Activated CD4-positive, alpha-beta memory T cell treated with anti-CD3 and anti-CD28 coated beads for 36 hours (primary cell): ENCODE measurements at regions not wholly inside any gene's neighbourhood (a gene's known extent, or its start where the extent isn't known, plus 50 kb on each side); places are given as distances from the start of the nearest gene placed in this dataset.

Experiments used
- CTCF ChIA-PET: fragments of 350-600 bp; sonication (Branson Sonifier 250); formaldehyde crosslinking; loops from one replicate; lab custom pipeline; 2021; ENCODE audit warnings: antibody characterized with exemption, inconsistent platforms; lab: Charles Lee
- POLR2A ChIA-PET: fragments of 350-600 bp; sonication (Branson Sonifier 250); formaldehyde crosslinking; loops from one replicate; lab custom pipeline; 2021; ENCODE audit warnings: antibody characterized with exemption; lab: Charles Lee
- DNase-seq: peaks from one replicate; pipeline ENCODE4 v3.0.0-alpha.2; 2020
- H3K27ac Mint-ChIP-seq: one replicate; pipeline ENCODE4 v1.8.0; 2021; ENCODE audit warnings: mixed read lengths
- H3K27me3 Mint-ChIP-seq: one replicate; pipeline ENCODE4 v1.8.0; 2021; ENCODE audit warnings: mixed read lengths
- H3K36me3 Mint-ChIP-seq: one replicate; pipeline ENCODE4 v1.8.0; 2021; ENCODE audit warnings: mixed read lengths
- H3K4me1 Mint-ChIP-seq: one replicate; pipeline ENCODE4 v1.8.0; 2021; ENCODE audit warnings: low read depth, mixed read lengths
- H3K4me3 Mint-ChIP-seq: one replicate; pipeline ENCODE4 v1.8.0; 2021; ENCODE audit warnings: mild to moderate bottlenecking, mixed read lengths
- H3K9me3 Mint-ChIP-seq: one replicate; pipeline ENCODE4 v1.8.0; 2021; ENCODE audit warnings: mixed read lengths
- intact Hi-C: fragments of 100-400 bp; cut with micrococcal nuclease; formaldehyde crosslinking; loops from one replicate; pipeline ENCODE4 v1.15.1; 2023

- no peak overlapping the region for H3K4me3 Mint-ChIP-seq
- intact Hi-C loops = no loop called here
- POLR2A ChIA-PET = no interaction called here
- CTCF ChIA-PET = no interaction called here
- no peaks in the 10 kb centered on the region for H3K27me3 Mint-ChIP-seq
- H3K36me3 Mint-ChIP-seq = no peaks in the 10 kb centered on the region
- no peak overlapping the region for H3K27ac Mint-ChIP-seq
- H3K4me1 Mint-ChIP-seq = peaks cover 6% of the 10 kb centered on the region
- DNase-seq = no peak
- H3K9me3 Mint-ChIP-seq = no peaks in the 10 kb centered on the region
These were observed 349.1 kb upstream of the FMN2 start for GRCh38 chr1:239742416-239743109.

DNA sequence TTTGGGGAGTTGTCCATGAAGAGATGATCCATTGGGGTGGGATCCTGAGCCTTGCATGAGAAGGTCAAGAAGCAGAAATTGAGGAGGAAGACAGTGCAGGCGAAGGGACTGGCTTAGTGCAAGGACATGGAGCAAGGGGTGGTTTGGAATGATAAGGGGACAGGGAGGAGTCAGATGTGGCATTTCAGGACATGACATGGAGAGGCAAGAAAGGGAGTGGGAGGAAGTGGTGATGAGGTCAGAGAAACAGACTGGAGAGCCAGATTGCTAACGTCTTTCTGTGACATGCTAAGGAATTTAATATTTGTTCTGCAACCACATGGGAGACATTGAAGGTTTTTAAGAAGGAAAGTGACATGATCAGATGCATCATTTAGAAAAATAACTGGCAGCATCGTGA is 346.8 kb upstream of the FMN2 start:
- H3K36me3 Mint-ChIP-seq = no peaks in the 10 kb centered on the region
- no peak overlapping the region for H3K4me3 Mint-ChIP-seq
- no peaks in the 10 kb centered on the region for H3K27me3 Mint-ChIP-seq
- ChIA-PET CTCF (no interaction called here), POLR2A (no interaction called here)
- intact Hi-C loops = no loop called here
- no peak for DNase-seq
- H3K4me1 Mint-ChIP-seq = peaks cover 3% of the 10 kb centered on the region
- no peak overlapping the region for H3K27ac Mint-ChIP-seq
- H3K9me3 Mint-ChIP-seq = no peaks in the 10 kb centered on the region

- intact Hi-C loops = no loop called here
- H3K27me3 Mint-ChIP-seq = no peaks in the 10 kb centered on the region
- POLR2A ChIA-PET = no interaction called here
- no peaks in the 10 kb centered on the region for H3K4me1 Mint-ChIP-seq
- no peaks in the 10 kb centered on the region for H3K36me3 Mint-ChIP-seq
- CTCF ChIA-PET = interaction anchor here (0.7 kb wide), 1 partner anchor 100 kb away, joined by 4 read pairs; no protein-coding TSS in a partner anchor
- H3K9me3 Mint-ChIP-seq = no peaks in the 10 kb centered on the region
- DNase-seq = no peak
- H3K27ac Mint-ChIP-seq = no peak overlapping the region
- H3K4me3 Mint-ChIP-seq = no peak overlapping the region
These were observed 336.4 kb upstream of the FMN2 start for GRCh38 chr1:239755107-239755912.

DNA sequence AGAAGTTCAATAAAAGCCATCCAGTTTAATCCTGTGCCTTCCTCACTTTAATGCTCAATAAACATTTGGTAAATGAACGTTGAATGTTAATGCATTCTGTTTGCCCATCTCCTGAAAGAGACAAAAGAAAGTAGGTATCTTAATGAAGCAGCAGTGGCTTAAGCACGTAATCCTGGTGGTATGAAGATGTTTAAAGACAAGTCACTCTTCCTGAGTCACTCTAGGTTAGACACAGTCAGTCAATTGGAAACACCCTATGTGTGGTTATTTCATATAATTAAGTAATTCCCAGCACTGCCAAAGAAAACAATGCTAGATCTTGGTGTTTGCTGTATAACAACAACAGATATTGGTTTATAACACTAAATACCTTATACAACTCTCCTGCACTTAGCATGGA is 334.0 kb upstream of the FMN2 start:
- H3K9me3 Mint-ChIP-seq = no peaks in the 10 kb centered on the region
- H3K36me3 Mint-ChIP-seq = no peaks in the 10 kb centered on the region
- POLR2A ChIA-PET = no interaction called here
- no peak overlapping the region for H3K27ac Mint-ChIP-seq
- H3K4me3 Mint-ChIP-seq = no peak overlapping the region
- CTCF ChIA-PET = no interaction called here
- no peaks in the 10 kb centered on the region for H3K4me1 Mint-ChIP-seq
- intact Hi-C loops = no loop called here
- no peak for DNase-seq
- H3K27me3 Mint-ChIP-seq = no peaks in the 10 kb centered on the region

DNA sequence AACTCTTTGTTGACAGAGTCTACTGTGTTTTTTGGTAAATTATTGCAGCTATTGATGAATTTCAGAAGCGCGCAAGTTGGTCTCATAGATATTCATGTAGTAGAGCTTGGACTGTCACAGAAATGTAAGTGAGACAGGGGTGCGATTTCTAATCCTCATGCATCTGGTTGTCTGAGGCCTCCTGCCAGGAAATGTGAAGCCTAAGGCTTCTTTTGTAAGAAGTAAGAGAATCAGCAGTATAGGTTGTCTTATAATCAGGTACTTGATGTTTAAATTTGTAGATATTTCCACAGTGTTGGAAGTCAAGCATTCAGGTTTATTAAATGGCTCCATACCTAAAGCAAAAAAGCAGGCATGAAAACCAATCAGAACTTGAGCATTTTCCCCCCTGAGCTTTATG is 332.9 kb upstream of the FMN2 start:
- no peaks in the 10 kb centered on the region for H3K36me3 Mint-ChIP-seq
- H3K27ac Mint-ChIP-seq = no peak overlapping the region
- no peaks in the 10 kb centered on the region for H3K4me1 Mint-ChIP-seq
- no peaks in the 10 kb centered on the region for H3K9me3 Mint-ChIP-seq
- no peaks in the 10 kb centered on the region for H3K27me3 Mint-ChIP-seq
- intact Hi-C loops = no loop called here
- no peak overlapping the region for H3K4me3 Mint-ChIP-seq
- POLR2A ChIA-PET = no interaction called here
- CTCF ChIA-PET = no interaction called here
- DNase-seq = no peak

GRCh38 chr1:239761509-239761908 is 330.2 kb upstream of the FMN2 start:
- Mint-ChIP-seq H3K36me3 (no peaks in the 10 kb centered on the region), H3K4me3 (no peak overlapping the region), H3K27ac (no peak overlapping the region), H3K9me3 (no peaks in the 10 kb centered on the region), H3K4me1 (no peaks in the 10 kb centered on the region), H3K27me3 (no peaks in the 10 kb centered on the region)
- intact Hi-C loops = no loop called here
- DNase-seq = no peak
- ChIA-PET POLR2A (no interaction called here), CTCF (no interaction called here)

- DNase-seq = no peak
- Mint-ChIP-seq H3K27ac (no peak overlapping the region), H3K9me3 (no peaks in the 10 kb centered on the region), H3K4me3 (no peak overlapping the region), H3K36me3 (no peaks in the 10 kb centered on the region), H3K4me1 (no peaks in the 10 kb centered on the region), H3K27me3 (no peaks in the 10 kb centered on the region)
- POLR2A ChIA-PET = no interaction called here
- intact Hi-C loops = no loop called here
- CTCF ChIA-PET = no interaction called here
These were observed 327.8 kb upstream of the FMN2 start for GRCh38 chr1:239763850-239764249.

- H3K27ac Mint-ChIP-seq = no peak overlapping the region
- H3K27me3 Mint-ChIP-seq = no peaks in the 10 kb centered on the region
- H3K4me3 Mint-ChIP-seq = no peak overlapping the region
- ChIA-PET POLR2A (no interaction called here), CTCF (no interaction called here)
- no peak for DNase-seq
- H3K36me3 Mint-ChIP-seq = no peaks in the 10 kb centered on the region
- H3K9me3 Mint-ChIP-seq = no peaks in the 10 kb centered on the region
- intact Hi-C loops = no loop called here
- no peaks in the 10 kb centered on the region for H3K4me1 Mint-ChIP-seq
These were observed 327.1 kb upstream of the FMN2 start for GRCh38 chr1:239764546-239764945.

GRCh38 chr1:239765163-239765562 is 326.5 kb upstream of the FMN2 start:
- intact Hi-C loops = no loop called here
- Mint-ChIP-seq H3K36me3 (no peaks in the 10 kb centered on the region), H3K9me3 (no peaks in the 10 kb centered on the region), H3K27ac (no peak overlapping the region), H3K27me3 (no peaks in the 10 kb centered on the region), H3K4me3 (no peak overlapping the region), H3K4me1 (no peaks in the 10 kb centered on the region)
- ChIA-PET POLR2A (no interaction called here), CTCF (no interaction called here)
- no peak for DNase-seq

DNA sequence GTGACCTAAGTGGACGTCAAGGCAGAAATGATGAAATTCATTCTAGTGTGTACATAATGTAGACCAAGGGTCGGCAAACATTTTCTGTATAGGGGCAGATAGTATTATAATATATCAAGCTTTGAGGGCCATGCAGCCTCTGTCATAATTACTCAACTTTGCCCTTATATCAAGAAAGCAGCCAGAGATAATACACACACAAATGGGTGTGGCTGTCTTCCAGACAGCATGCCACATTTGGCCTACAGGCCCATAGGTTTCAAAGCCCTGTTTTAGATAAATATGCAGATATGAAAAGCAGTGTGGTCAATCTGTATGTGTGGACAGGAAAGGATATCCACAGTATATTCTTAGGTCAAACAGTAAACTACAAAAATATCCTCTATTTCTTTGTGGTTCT is 320.1 kb upstream of the FMN2 start:
- DNase-seq = no peak
- Mint-ChIP-seq H3K4me3 (no peak overlapping the region), H3K4me1 (peaks cover 2% of the 10 kb centered on the region), H3K9me3 (no peaks in the 10 kb centered on the region), H3K36me3 (no peaks in the 10 kb centered on the region), H3K27me3 (no peaks in the 10 kb centered on the region), H3K27ac (no peak overlapping the region)
- CTCF ChIA-PET = no interaction called here
- intact Hi-C loops = no loop called here
- POLR2A ChIA-PET = no interaction called here

GRCh38 chr1:239772446-239772845 is 319.2 kb upstream of the FMN2 start:
- intact Hi-C loops = no loop called here
- no peak overlapping the region for H3K4me3 Mint-ChIP-seq
- no peaks in the 10 kb centered on the region for H3K36me3 Mint-ChIP-seq
- no peak for DNase-seq
- H3K9me3 Mint-ChIP-seq = no peaks in the 10 kb centered on the region
- no peaks in the 10 kb centered on the region for H3K27me3 Mint-ChIP-seq
- peaks cover 2% of the 10 kb centered on the region for H3K4me1 Mint-ChIP-seq
- H3K27ac Mint-ChIP-seq = no peak overlapping the region
- ChIA-PET CTCF (no interaction called here), POLR2A (no interaction called here)

GRCh38 chr1:239775466-239775865 is 316.2 kb upstream of the FMN2 start:
- H3K27me3 Mint-ChIP-seq = no peaks in the 10 kb centered on the region

More at GRCh38 chr1:239775466-239775865, 316.2 kb upstream of the FMN2 start:
- Mint-ChIP-seq H3K4me3 (no peak overlapping the region), H3K4me1 (peaks cover 2% of the 10 kb centered on the region), H3K36me3 (no peaks in the 10 kb centered on the region), H3K27ac (no peak overlapping the region), H3K9me3 (no peaks in the 10 kb centered on the region)
- DNase-seq = no peak
- CTCF ChIA-PET = no interaction called here
- intact Hi-C loops = no loop called here
- POLR2A ChIA-PET = no interaction called here
